GM12878 (cell line): ENCODE measurements at regions not wholly inside any gene's neighbourhood (a gene's known extent, or its start where the extent isn't known, plus 50 kb on each side); places are given as distances from the start of the nearest gene placed in this dataset.

Experiments
- ATAC-seq: fragments of 200-7000 bp; cut with Tn5 transposase; 3 replicates; pipeline ENCODE4 v1.9.1; 2020; ENCODE audit warnings: mild to moderate bottlenecking, moderate library complexity
- BruUV-seq: library from RNA; stranded (reverse); fragments of 400-500 nt; replicated peaks from 2 replicates; lab custom pipeline; 2021; lab: Mats Ljungman, UMichigan
- CTCF ChIA-PET: fragments of 300-600 bp; sonication (Branson Sonifier 250); formaldehyde crosslinking; extraction: SDS; loops from one replicate; lab custom pipeline; 2021; ENCODE audit warnings: inconsistent platforms; lab: Yijun Ruan, JAX
- POLR2A ChIA-PET: fragments of 350-600 bp; formaldehyde crosslinking; extraction: SDS; loops from one replicate; lab custom pipeline; 2021; ENCODE audit warnings: inconsistent platforms; lab: Charles Lee
- RAD21 ChIA-PET: fragments of 300-600 bp; sonication (Branson Sonifier 250); formaldehyde crosslinking; loops from one replicate; lab custom pipeline; 2023; ENCODE audit warnings: antibody characterized with exemption; ENCODE audit not compliant: unreplicated experiment; lab: Charles Lee
- SMC1A ChIA-PET: fragments of 300-600 bp; sonication (Branson Sonifier 250); formaldehyde crosslinking; loops from one replicate; lab custom pipeline; 2023; ENCODE audit not compliant: unreplicated experiment, uncharacterized antibody; lab: Charles Lee
- DNase-seq: peaks from one replicate; pipeline ENCODE4 v3.0.0-alpha.2; 2011; ENCODE audit warnings: low read depth, low spot score
- FAIRE-seq: peaks from 3 replicates; lab custom pipeline; 2011; peaks lifted over from hg19 to GRCh38; lab: Jason Lieb, UNC
- H2AFZ ChIP-seq: 2 replicates; pipeline ENCODE4 v1.6.0; 2011; ENCODE audit warnings: low read depth, low read length, control low read depth; ENCODE audit not compliant: control insufficient read depth
- H3K27ac ChIP-seq: 2 replicates; pipeline ENCODE4 v1.5.1; 2011; ENCODE audit warnings: control low read depth; ENCODE audit not compliant: control insufficient read depth, insufficient read depth
- H3K27me3 ChIP-seq, 2 experiments: replicated peaks in 1 of 2; 2 replicates each; pipeline versions ENCODE4 v1.6.0 to v1.6.1; 2011; ENCODE audit warnings: low read length in 1 of 2; ENCODE audit not compliant: control insufficient read depth in 2 of 2, insufficient read depth in 2 of 2
- H3K36me3 ChIP-seq, 2 experiments: 2 replicates each; pipeline ENCODE4 v1.5.1; 2011; ENCODE audit warnings: low read length in 1 of 2; ENCODE audit not compliant: control insufficient read depth in 2 of 2, insufficient read depth in 2 of 2
- H3K4me1 ChIP-seq: 2 replicates; pipeline ENCODE4 v1.6.1; 2011; ENCODE audit warnings: mild to moderate bottlenecking, low read length, moderate library complexity, mixed read lengths; ENCODE audit not compliant: control insufficient read depth, insufficient read depth
- H3K4me2 ChIP-seq: 2 replicates; pipeline ENCODE4 v1.6.0; 2011; ENCODE audit warnings: control low read depth; ENCODE audit not compliant: control insufficient read depth, insufficient read depth
- H3K4me3 ChIP-seq: fragments of 200-600 bp; sonication (generic); 2 replicates; pipeline ENCODE4 v1.5.1; 2016
- H3K79me2 ChIP-seq: 2 replicates; pipeline ENCODE4 v1.6.0; 2011; ENCODE audit warnings: low read length; ENCODE audit not compliant: control insufficient read depth, insufficient read depth
- H3K9ac ChIP-seq: 2 replicates; pipeline ENCODE4 v1.8.0; 2011; ENCODE audit warnings: low read length, control low read depth, mixed read lengths; ENCODE audit not compliant: control insufficient read depth, insufficient read depth
- H3K9me3 ChIP-seq: replicated peaks from 3 replicates; pipeline ENCODE4 v1.5.1; 2011; ENCODE audit warnings: mild to moderate bottlenecking, low read length; ENCODE audit not compliant: control insufficient read depth, insufficient read depth
- H4K20me1 ChIP-seq: 2 replicates; pipeline ENCODE4 v1.6.0; 2011; ENCODE audit not compliant: control insufficient read depth, insufficient read depth
- IKZF1 ChIP-seq: fragments of 450-650 bp; conservative IDR thresholded peaks from 2 replicates; pipeline ENCODE4 v1.6.1; 2017; ENCODE audit warnings: antibody characterized with exemption, mild to moderate bottlenecking
- JUNB ChIP-seq: IDR thresholded peaks from 2 replicates; pipeline ENCODE4 v1.6.1; 2016; ENCODE audit warnings: antibody characterized with exemption, mild to moderate bottlenecking
- NR2F1 ChIP-seq: fragments of 450-650 bp; conservative IDR thresholded peaks from 2 replicates; pipeline ENCODE4 v1.6.1; 2017; ENCODE audit warnings: mild to moderate bottlenecking
- POLR2AphosphoS2 ChIP-seq: IDR thresholded peaks from 2 replicates; pipeline ENCODE4 v1.6.1; 2011; ENCODE audit warnings: low read depth, mild to moderate bottlenecking, low read length, improper control_type of control experiment, moderate library complexity
- RELB ChIP-seq: fragments of 450-650 bp; IDR thresholded peaks from 2 replicates; pipeline ENCODE4 v1.6.1; 2017; ENCODE audit warnings: low read depth, mild to moderate bottlenecking, moderate library complexity
- SIN3A ChIP-seq: IDR thresholded peaks from 2 replicates; pipeline ENCODE4 v1.6.1; 2012; ENCODE audit warnings: low read depth, low read length, improper control_type of control experiment
- SKIL ChIP-seq: fragments of 450-650 bp; IDR thresholded peaks from 2 replicates; pipeline ENCODE4 v1.6.1; 2017; ENCODE audit warnings: mild to moderate bottlenecking, low read depth, inconsistent platforms; ENCODE audit not compliant: poor library complexity, severe bottlenecking
- ZBTB40 ChIP-seq: fragments of 450-650 bp; IDR thresholded peaks from 2 replicates; pipeline ENCODE4 v1.6.1; 2016; ENCODE audit warnings: mild to moderate bottlenecking, moderate library complexity, borderline replicate concordance
- WGBS: methylation state at CpG from one replicate; pipeline ENCODE4 v1.1.6; 2016; ENCODE audit warnings: low lambda C conversion rate; ENCODE audit not compliant: insufficient replicate concordance, insufficient coverage; ENCODE audit errors: missing lambda C conversion rate; 5-methylcytosine and 5-hydroxymethylcytosine counted together
- in situ Hi-C: fragments of 300-500 bp; cut with MboI; formaldehyde crosslinking; loops from 9 replicates; pipeline ENCODE4 v1.14.3; 2018; ENCODE audit warnings: mixed read lengths
- intact Hi-C: fragments of 100-400 bp; cut with micrococcal nuclease; formaldehyde crosslinking; loops from one replicate; pipeline ENCODE4 v1.14.2; 2022; ENCODE audit not compliant: unreplicated experiment

GRCh38 chr3:132881756-132882409, 156.3 kb upstream of the TMEM108 start:
- ChIA-PET POLR2A (no interaction called here), CTCF (no interaction called here), RAD21 (no interaction called here), SMC1A (no interaction called here)
- Histone ChIP-seq H3K9ac (no peak overlapping the region), H3K4me2 (no peak overlapping the region), H4K20me1 (no peaks in the 10 kb centered on the region), H3K36me3 (no peaks in the 10 kb centered on the region), H3K4me3 (no peak overlapping the region), H3K4me1 (no peaks in the 10 kb centered on the region), H3K27ac (no peak overlapping the region), H2AFZ (no peak overlapping the region), H3K79me2 (no peaks in the 10 kb centered on the region), H3K9me3 (no peaks in the 10 kb centered on the region), H3K27me3 (no peaks in the 10 kb centered on the region)
- ATAC-seq (no peak), DNase-seq (no peak), FAIRE-seq (peak; percentile 84)
- in situ Hi-C loops (no loop called here), intact Hi-C loops (no loop called here)
- BruUV-seq: no TSS peak
- no peak for TF ChIP-seq IKZF1
- TF ChIP-seq POLR2AphosphoS2: no peak
- TF ChIP-seq JUNB: no peak
- TF ChIP-seq ZBTB40: no peak
- no peak for TF ChIP-seq NR2F1
- no peak for TF ChIP-seq SKIL
- no peak for TF ChIP-seq SIN3A
- no peak for TF ChIP-seq RELB
- WGBS: 11% methylated on average over 4 of the region's 5 CpGs
